ENCODE measurements at regions not wholly inside any gene's neighbourhood (a gene's known extent, or its start where the extent isn't known, plus 50 kb on each side); places are given as distances from the start of the nearest gene placed in this dataset.

DNA sequence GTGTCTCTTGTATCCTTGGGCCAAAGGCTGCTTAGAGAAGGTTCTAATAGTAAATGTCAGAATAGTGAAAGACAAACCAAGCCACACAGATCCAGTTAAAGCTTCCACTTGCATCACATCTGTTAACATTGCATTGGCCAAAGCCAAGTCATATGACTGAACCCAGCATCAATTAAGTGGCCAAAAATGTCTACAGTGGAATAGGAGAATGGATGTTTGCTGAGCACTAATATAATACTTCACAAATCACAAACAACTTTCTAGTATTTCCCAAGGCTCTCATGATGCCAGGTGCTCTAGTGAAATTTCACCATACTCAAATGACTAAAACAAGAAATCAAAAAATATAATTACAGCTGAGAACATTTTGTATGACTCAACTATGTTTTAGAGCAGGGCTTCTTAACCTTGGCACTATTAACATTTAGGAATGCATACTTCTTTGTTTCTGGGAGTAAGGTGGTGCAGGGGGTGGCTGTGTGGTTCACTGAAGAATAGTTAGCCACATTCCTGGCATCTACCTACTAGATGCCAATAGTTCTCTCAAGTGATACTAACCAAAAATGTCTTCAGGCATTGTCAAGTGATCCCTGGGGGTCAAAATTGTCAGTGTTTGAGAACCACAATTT, 148.0 kb upstream of the SPTLC3 start:
- H3K27me3 Mint-ChIP-seq (ENCODE audit: low read depth in 3 of 3) = no peaks in the 10 kb centered on the region
- H3K4me1 Mint-ChIP-seq = no peaks in the 10 kb centered on the region
- intact Hi-C loops (cut with micrococcal nuclease) = no loop called here
- Histone ChIP-seq H3K36me3 (replicated peaks in 1 of 2; ENCODE audit: control insufficient read depth in 1 of 2, insufficient read depth in 2 of 2, low read length in 2 of 2) (no peaks in the 10 kb centered on the region), H3K79me2 (ENCODE audit: insufficient read depth, low read length) (no peaks in the 10 kb centered on the region), H3K4me2 (replicated peaks; ENCODE audit: extremely low read depth, low read length, poor library complexity, severe bottlenecking) (no peak overlapping the region), H2AFZ (ENCODE audit: insufficient read depth, low read depth, low read length, poor library complexity, severe bottlenecking) (no peak overlapping the region), H3K27me3 (ENCODE audit: control insufficient read depth in 2 of 2, insufficient read depth in 2 of 2, low read length in 2 of 2) (no peaks in the 10 kb centered on the region), H3K4me3 (replicated peaks in 1 of 3; ENCODE audit: low read depth in 2 of 3, low read length in 3 of 3) (no peak overlapping the region), H3K27ac (ENCODE audit: low read depth in 1 of 2, low read length in 2 of 2) (no peak overlapping the region), H4K20me1 (ENCODE audit: insufficient read depth, low read length) (no peaks in the 10 kb centered on the region), H3K9me3 (replicated peaks in 1 of 2; ENCODE audit: control insufficient read depth in 1 of 2, insufficient read depth in 1 of 2, low read length in 2 of 2) (peaks cover 0 to 8% of the 10 kb centered on the region in 2 donors), H3K4me1 (ENCODE audit: control insufficient read depth in 1 of 2, insufficient read depth in 2 of 2, low read length in 2 of 2) (no peaks in the 10 kb centered on the region), H3K9ac (ENCODE audit: insufficient read depth, low read length, poor library complexity, severe bottlenecking) (no peak overlapping the region)
- no peaks in the 10 kb centered on the region for H3K36me3 Mint-ChIP-seq
- H3K27ac Mint-ChIP-seq = no peak overlapping the region
- TF ChIP-seq, protein P1, sequence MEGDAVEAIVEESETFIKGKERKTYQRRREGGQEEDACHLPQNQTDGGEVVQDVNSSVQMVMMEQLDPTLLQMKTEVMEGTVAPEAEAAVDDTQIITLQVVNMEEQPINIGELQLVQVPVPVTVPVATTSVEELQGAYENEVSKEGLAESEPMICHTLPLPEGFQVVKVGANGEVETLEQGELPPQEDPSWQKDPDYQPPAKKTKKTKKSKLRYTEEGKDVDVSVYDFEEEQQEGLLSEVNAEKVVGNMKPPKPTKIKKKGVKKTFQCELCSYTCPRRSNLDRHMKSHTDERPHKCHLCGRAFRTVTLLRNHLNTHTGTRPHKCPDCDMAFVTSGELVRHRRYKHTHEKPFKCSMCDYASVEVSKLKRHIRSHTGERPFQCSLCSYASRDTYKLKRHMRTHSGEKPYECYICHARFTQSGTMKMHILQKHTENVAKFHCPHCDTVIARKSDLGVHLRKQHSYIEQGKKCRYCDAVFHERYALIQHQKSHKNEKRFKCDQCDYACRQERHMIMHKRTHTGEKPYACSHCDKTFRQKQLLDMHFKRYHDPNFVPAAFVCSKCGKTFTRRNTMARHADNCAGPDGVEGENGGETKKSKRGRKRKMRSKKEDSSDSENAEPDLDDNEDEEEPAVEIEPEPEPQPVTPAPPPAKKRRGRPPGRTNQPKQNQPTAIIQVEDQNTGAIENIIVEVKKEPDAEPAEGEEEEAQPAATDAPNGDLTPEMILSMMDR (IDR thresholded peaks at IDR 0.05) = no peak
- DNase-seq = no peak
- peaks cover 2 to 12% (median 7%) of the 10 kb centered on the region in 7 donors for H3K9me3 Mint-ChIP-seq
- H3K4me3 Mint-ChIP-seq = no peak overlapping the region

DNA sequence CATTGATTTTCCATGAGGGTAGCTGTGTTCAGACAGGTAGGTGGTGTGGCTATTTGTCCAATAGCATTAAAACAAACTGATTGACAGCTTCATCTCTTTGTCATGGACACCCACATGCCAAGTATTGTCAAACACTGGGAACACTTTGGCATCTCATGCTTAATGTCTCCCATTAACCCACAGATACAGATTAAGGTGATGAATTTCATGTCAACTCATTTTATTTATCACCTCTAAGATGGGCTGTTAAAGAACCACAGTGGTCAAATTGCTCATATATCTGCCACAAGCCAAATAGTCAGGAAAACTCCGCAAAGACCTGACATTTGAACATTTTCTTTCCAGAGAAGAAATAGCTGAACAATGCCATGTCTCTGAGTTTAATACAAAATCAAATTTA, 139.1 kb upstream of the SPTLC3 start:
- no peak overlapping the region for H2AFZ ChIP-seq (ENCODE audit: insufficient read depth, low read depth, low read length, poor library complexity, severe bottlenecking)
- no peaks in the 10 kb centered on the region for H3K4me1 ChIP-seq (ENCODE audit: control insufficient read depth in 1 of 2, insufficient read depth in 2 of 2, low read length in 2 of 2)
- H4K20me1 ChIP-seq (ENCODE audit: insufficient read depth, low read length) = no peaks in the 10 kb centered on the region
- no peaks in the 10 kb centered on the region for H3K9me3 ChIP-seq (replicated peaks in 1 of 2; ENCODE audit: control insufficient read depth in 1 of 2, insufficient read depth in 1 of 2, low read length in 2 of 2)
- Mint-ChIP-seq H3K36me3 (no peaks in the 10 kb centered on the region), H3K4me3 (no peak overlapping the region), H3K27ac (no peak overlapping the region), H3K9me3 (peaks cover 0 to 2% (median 0%) of the 10 kb centered on the region in 7 donors), H3K4me1 (no peaks in the 10 kb centered on the region), H3K27me3 (ENCODE audit: low read depth in 3 of 3) (peaks cover 0 to 6% (median 0%) of the 10 kb centered on the region in 3 donors)
- no peaks in the 10 kb centered on the region for H3K36me3 ChIP-seq (replicated peaks in 1 of 2; ENCODE audit: control insufficient read depth in 1 of 2, insufficient read depth in 2 of 2, low read length in 2 of 2)
- no peak overlapping the region for H3K9ac ChIP-seq (ENCODE audit: insufficient read depth, low read length, poor library complexity, severe bottlenecking)
- no peaks in the 10 kb centered on the region for H3K27me3 ChIP-seq (ENCODE audit: control insufficient read depth in 2 of 2, insufficient read depth in 2 of 2, low read length in 2 of 2)
- H3K79me2 ChIP-seq (ENCODE audit: insufficient read depth, low read length) = no peaks in the 10 kb centered on the region
- no peak overlapping the region for H3K27ac ChIP-seq (ENCODE audit: low read depth in 1 of 2, low read length in 2 of 2)
- no peak overlapping the region for H3K4me2 ChIP-seq (replicated peaks; ENCODE audit: extremely low read depth, low read length, poor library complexity, severe bottlenecking)
- TF ChIP-seq, protein P1 (IDR thresholded peaks at IDR 0.05) = no peak
- DNase-seq = no peak
- intact Hi-C loops (cut with micrococcal nuclease) = no loop called here
- no CpG with 5 or more reads among the region's 1 CpG for WGBS (ENCODE audit: insufficient coverage)
- H3K4me3 ChIP-seq (replicated peaks in 1 of 3; ENCODE audit: low read depth in 2 of 3, low read length in 3 of 3) = no peak overlapping the region

All from CD14-positive monocyte (primary cell).